Naive thymus-derived CD4-positive, alpha-beta T cell (primary cell): ENCODE measurements at regions not wholly inside any gene's neighbourhood (a gene's known extent, or its start where the extent isn't known, plus 50 kb on each side); places are given as distances from the start of the nearest gene placed in this dataset.

Experiments used
- ATAC-seq: fragments of 150-1000 bp; cut with Tn5 transposase; 2 replicates; pipeline ENCODE4 v1.10.0; 2021; ENCODE audit warnings: mild to moderate bottlenecking, moderate library complexity
- CTCF ChIA-PET: fragments of 350-600 bp; sonication (Branson Sonifier 250); formaldehyde crosslinking; loops from one replicate; lab custom pipeline; 2021; ENCODE audit warnings: antibody characterized with exemption; lab: Charles Lee
- POLR2A ChIA-PET: fragments of 350-600 bp; sonication (Branson Sonifier 250); formaldehyde crosslinking; loops from one replicate; lab custom pipeline; 2021; ENCODE audit warnings: antibody characterized with exemption, inconsistent platforms; lab: Charles Lee
- DNase-seq, 9 donors: peaks; one replicate each; pipeline versions ENCODE4 v3.0.0 to v3.0.0-alpha.2; 2020 to 2022; ENCODE audit warnings: mixed read lengths in 1 of 9
- H3K27ac ChIP-seq: one replicate; pipeline ENCODE4 v1.7.0; 2013; ENCODE audit warnings: mild to moderate bottlenecking, low read depth, low read length, moderate library complexity
- H3K27me3 ChIP-seq, 2 donors: one replicate each; pipeline ENCODE4 v1.7.0; 2013; ENCODE audit warnings: low read length in 2 of 2, mild to moderate bottlenecking in 2 of 2, moderate library complexity in 2 of 2; ENCODE audit not compliant: control insufficient read depth in 2 of 2, insufficient read depth in 2 of 2
- H3K36me3 ChIP-seq, 3 experiments: 1 replicate in 2 of 3; 2 replicates in 1 of 3; pipeline ENCODE4 v1.7.0; 2013; ENCODE audit warnings: low read length in 3 of 3, mild to moderate bottlenecking in 3 of 3, moderate library complexity in 1 of 3; ENCODE audit not compliant: insufficient read depth in 3 of 3, control insufficient read depth in 2 of 3
- H3K4me1 ChIP-seq, 2 donors: one replicate each; pipeline ENCODE4 v1.7.0; 2013; ENCODE audit warnings: low read length in 2 of 2, mild to moderate bottlenecking in 2 of 2, moderate library complexity in 1 of 2; ENCODE audit not compliant: control insufficient read depth in 2 of 2, insufficient read depth in 2 of 2
- H3K4me3 ChIP-seq: 2 replicates; pipeline ENCODE4 v1.7.0; 2013; ENCODE audit warnings: mild to moderate bottlenecking, low read length
- H3K9me3 ChIP-seq, 3 experiments: 1 replicate in 2 of 3; 2 replicates in 1 of 3; pipeline ENCODE4 v1.7.0; 2013; ENCODE audit warnings: low read length in 3 of 3; ENCODE audit not compliant: control insufficient read depth in 2 of 3
- H3K27ac Mint-ChIP-seq, 9 donors: one replicate each; pipeline ENCODE4 v1.8.0; 2020 to 2022; ENCODE audit warnings: mixed read lengths in 9 of 9, mild to moderate bottlenecking in 8 of 9, moderate library complexity in 5 of 9, inconsistent platforms in 2 of 9
- H3K27me3 Mint-ChIP-seq, 5 donors: one replicate each; pipeline ENCODE4 v1.8.0; 2021 to 2022; ENCODE audit warnings: mixed read lengths in 5 of 5, mild to moderate bottlenecking in 1 of 5
- H3K36me3 Mint-ChIP-seq, 5 donors: one replicate each; pipeline ENCODE4 v1.8.0; 2020 to 2022; ENCODE audit warnings: mixed read lengths in 5 of 5, mild to moderate bottlenecking in 3 of 5, inconsistent platforms in 1 of 5
- H3K4me1 Mint-ChIP-seq, 7 donors: one replicate each; pipeline ENCODE4 v1.8.0; 2020 to 2022; ENCODE audit warnings: mixed read lengths in 7 of 7, mild to moderate bottlenecking in 3 of 7, inconsistent platforms in 1 of 7
- H3K4me3 Mint-ChIP-seq, 10 donors: one replicate each; pipeline ENCODE4 v1.8.0; 2020 to 2022; ENCODE audit warnings: mild to moderate bottlenecking in 10 of 10, mixed read lengths in 10 of 10, moderate library complexity in 6 of 10, inconsistent platforms in 2 of 10
- H3K9me3 Mint-ChIP-seq, 11 donors: one replicate each; pipeline ENCODE4 v1.8.0; 2020 to 2022; ENCODE audit warnings: mixed read lengths in 11 of 11, mild to moderate bottlenecking in 4 of 11, inconsistent platforms in 1 of 11, moderate library complexity in 1 of 11
- intact Hi-C, 2 donors: fragments of 100-400 bp; cut with micrococcal nuclease; formaldehyde crosslinking; loops; one replicate each; pipeline ENCODE4 v1.15.1; 2023

GRCh38 chr6:3520281-3521230 lies 63.7 kb upstream of the SLC22A23 start:
- peaks cover 0 to 1% (median 0%) of the 10 kb centered on the region in 11 donors for H3K9me3 Mint-ChIP-seq
- no peak overlapping the region for H3K27ac Mint-ChIP-seq
- Histone ChIP-seq H3K27me3 (no peaks in the 10 kb centered on the region), H3K27ac (no peak overlapping the region), H3K9me3 (no peaks in the 10 kb centered on the region), H3K36me3 (no peaks in the 10 kb centered on the region), H3K4me1 (no peaks in the 10 kb centered on the region), H3K4me3 (no peak overlapping the region)
- ATAC-seq = no peak
- intact Hi-C loops = no loop called here
- no peak overlapping the region for H3K4me3 Mint-ChIP-seq
- CTCF ChIA-PET = no interaction called here
- peaks cover 3 to 29% (median 16%) of the 10 kb centered on the region in 5 donors for H3K27me3 Mint-ChIP-seq
- peaks cover 0 to 2% (median 0%) of the 10 kb centered on the region in 7 donors for H3K4me1 Mint-ChIP-seq
- no peaks in the 10 kb centered on the region for H3K36me3 Mint-ChIP-seq
- POLR2A ChIA-PET = no interaction called here
- DNase-seq = no peak

- H3K4me1 ChIP-seq = no peaks in the 10 kb centered on the region
- CTCF ChIA-PET = no interaction called here
- no peaks in the 10 kb centered on the region for H3K27me3 ChIP-seq
- peaks cover 0 to 2% (median 0%) of the 10 kb centered on the region in 7 donors for H3K4me1 Mint-ChIP-seq
- peaks cover 0 to 1% (median 0%) of the 10 kb centered on the region in 11 donors for H3K9me3 Mint-ChIP-seq
- intact Hi-C loops = no loop called here
- no peaks in the 10 kb centered on the region for H3K36me3 Mint-ChIP-seq
- no peak overlapping the region for H3K4me3 ChIP-seq
- H3K36me3 ChIP-seq = no peaks in the 10 kb centered on the region
- peaks cover 3 to 37% (median 21%) of the 10 kb centered on the region in 5 donors for H3K27me3 Mint-ChIP-seq
- no peak overlapping the region for H3K27ac ChIP-seq
- POLR2A ChIA-PET = no interaction called here
- no peak overlapping the region for H3K4me3 Mint-ChIP-seq
- ATAC-seq (no peak), DNase-seq (no peak)
- H3K27ac Mint-ChIP-seq = no peak overlapping the region
- H3K9me3 ChIP-seq = no peaks in the 10 kb centered on the region
These were observed 61.7 kb upstream of the SLC22A23 start for GRCh38 chr6:3518356-3519190.

GRCh38 chr6:3517350-3517749 lies 60.5 kb upstream of the SLC22A23 start:
- H3K4me3 ChIP-seq = no peak overlapping the region
- no peaks in the 10 kb centered on the region for H3K36me3 ChIP-seq
- Mint-ChIP-seq H3K4me1 (peaks cover 0 to 2% (median 0%) of the 10 kb centered on the region in 7 donors), H3K27me3 (peaks cover 3 to 47% (median 26%) of the 10 kb centered on the region in 5 donors), H3K4me3 (no peak overlapping the region), H3K27ac (no peak overlapping the region), H3K9me3 (peaks cover 0 to 1% (median 0%) of the 10 kb centered on the region in 11 donors), H3K36me3 (no peaks in the 10 kb centered on the region)
- no peaks in the 10 kb centered on the region for H3K4me1 ChIP-seq
- DNase-seq (no peak), ATAC-seq (no peak)
- ChIA-PET CTCF (interaction anchor here (0.6 kb wide), 1 partner anchor 846 kb away, joined by 3 read pairs; no protein-coding TSS in a partner anchor), POLR2A (interaction anchor here (0.7 kb wide), 1 partner anchor 660 kb away, joined by 3 read pairs; no protein-coding TSS in a partner anchor)
- no peaks in the 10 kb centered on the region for H3K27me3 ChIP-seq
- no peaks in the 10 kb centered on the region for H3K9me3 ChIP-seq
- H3K27ac ChIP-seq = no peak overlapping the region
- intact Hi-C loops = no loop called here

GRCh38 chr6:3516092-3516491 lies 59.2 kb upstream of the SLC22A23 start:
- Histone ChIP-seq H3K27ac (no peak overlapping the region), H3K27me3 (no peaks in the 10 kb centered on the region), H3K9me3 (no peaks in the 10 kb centered on the region), H3K4me1 (no peaks in the 10 kb centered on the region), H3K4me3 (no peak overlapping the region), H3K36me3 (no peaks in the 10 kb centered on the region)
- H3K27me3 Mint-ChIP-seq = peaks cover 3 to 48% (median 35%) of the 10 kb centered on the region in 5 donors
- ATAC-seq = no peak
- no peak for DNase-seq
- H3K36me3 Mint-ChIP-seq = no peaks in the 10 kb centered on the region
- H3K4me3 Mint-ChIP-seq = no peak overlapping the region
- H3K4me1 Mint-ChIP-seq = peaks cover 0 to 2% (median 0%) of the 10 kb centered on the region in 7 donors
- POLR2A ChIA-PET = no interaction called here
- peaks cover 0 to 1% (median 0%) of the 10 kb centered on the region in 11 donors for H3K9me3 Mint-ChIP-seq
- CTCF ChIA-PET = no interaction called here
- intact Hi-C loops = no loop called here
- no peak overlapping the region for H3K27ac Mint-ChIP-seq

DNA sequence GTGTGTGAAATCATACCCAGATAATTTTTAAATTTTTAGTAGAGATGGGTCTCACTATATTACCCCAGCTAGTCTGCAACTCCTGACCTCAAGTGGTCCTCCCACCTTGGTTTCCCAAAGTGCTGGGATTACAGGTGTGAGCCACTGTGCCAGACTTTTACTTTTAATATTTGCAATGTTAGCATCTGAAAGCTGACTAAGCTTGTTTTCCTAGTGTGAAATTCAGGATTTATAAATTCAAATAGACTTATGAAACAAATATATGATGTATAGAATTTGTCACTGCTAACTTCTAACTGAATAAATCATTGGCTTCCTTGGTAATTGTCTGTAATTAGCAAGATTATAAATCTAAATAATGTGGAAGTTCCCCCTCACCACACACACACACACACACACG lies 58.8 kb upstream of the SLC22A23 start:
- Histone ChIP-seq H3K27me3 (no peaks in the 10 kb centered on the region), H3K36me3 (no peaks in the 10 kb centered on the region), H3K4me1 (no peaks in the 10 kb centered on the region), H3K9me3 (no peaks in the 10 kb centered on the region), H3K4me3 (no peak overlapping the region), H3K27ac (no peak overlapping the region)
- Mint-ChIP-seq H3K4me3 (no peak overlapping the region), H3K27me3 (peaks cover 3 to 48% (median 35%) of the 10 kb centered on the region in 5 donors), H3K4me1 (peaks cover 0 to 5% (median 2%) of the 10 kb centered on the region in 7 donors), H3K27ac (no peak overlapping the region), H3K9me3 (peaks cover 0 to 1% (median 0%) of the 10 kb centered on the region in 11 donors), H3K36me3 (no peaks in the 10 kb centered on the region)
- DNase-seq = no peak
- POLR2A ChIA-PET = no interaction called here
- CTCF ChIA-PET = no interaction called here
- no peak for ATAC-seq
- intact Hi-C loops = no loop called here

GRCh38 chr6:3513416-3513815 lies 56.6 kb upstream of the SLC22A23 start:
- DNase-seq (no peak), ATAC-seq (no peak)
- Histone ChIP-seq H3K9me3 (no peaks in the 10 kb centered on the region), H3K4me1 (no peaks in the 10 kb centered on the region), H3K36me3 (no peaks in the 10 kb centered on the region), H3K4me3 (no peak overlapping the region), H3K27ac (no peak overlapping the region), H3K27me3 (no peaks in the 10 kb centered on the region)
- CTCF ChIA-PET = interaction anchor here (0.8 kb wide), 1 partner anchor 102 kb away, joined by 3 read pairs; no protein-coding TSS in a partner anchor
- POLR2A ChIA-PET = no interaction called here
- Mint-ChIP-seq H3K4me1 (peaks cover 0 to 5% (median 2%) of the 10 kb centered on the region in 7 donors), H3K9me3 (no peaks in the 10 kb centered on the region), H3K36me3 (no peaks in the 10 kb centered on the region), H3K4me3 (no peak overlapping the region), H3K27me3 (peaks cover 0 to 37% (median 28%) of the 10 kb centered on the region in 5 donors), H3K27ac (no peak overlapping the region)
- intact Hi-C loops = no loop called here
